IMR-90 (cell line): ENCODE measurements at regions not wholly inside any gene's neighbourhood (a gene's known extent, or its start where the extent isn't known, plus 50 kb on each side); places are given as distances from the start of the nearest gene placed in this dataset.

Experiments
- ATAC-seq: fragments of 200-7000 bp; cut with Tn5 transposase; 2 replicates; pipeline ENCODE4 v1.9.1; 2020; ENCODE audit warnings: low read depth, mild to moderate bottlenecking, moderate library complexity
- BruUV-seq: library from RNA; stranded (reverse); fragments of 400-500 nt; replicated peaks from 2 replicates; lab custom pipeline; 2021; lab: Mats Ljungman, UMichigan
- CTCF ChIA-PET: fragments of 300-600 bp; formaldehyde crosslinking; extraction: SDS; loops from one replicate; lab custom pipeline; 2021; ENCODE audit warnings: antibody characterized with exemption; lab: Yijun Ruan, JAX
- POLR2A ChIA-PET: fragments of 300-600 bp; sonication (Branson Sonifier 250); formaldehyde crosslinking; loops from one replicate; lab custom pipeline; 2022; ENCODE audit warnings: antibody characterized with exemption; ENCODE audit not compliant: unreplicated experiment; lab: Charles Lee
- DNase-seq: peaks from one replicate; pipeline ENCODE4 v3.0.0; 2013
- H2AFZ ChIP-seq: replicated peaks from 2 replicates; pipeline ENCODE3; 2013; ENCODE audit warnings: low read length, mild to moderate bottlenecking; ENCODE audit not compliant: poor library complexity
- H2AK5ac ChIP-seq: 2 replicates; pipeline ENCODE4 v1.6.1; 2013; ENCODE audit warnings: low read depth, low read length, inconsistent platforms
- H2AK9ac ChIP-seq: replicated peaks from 2 replicates; pipeline ENCODE3; 2013; ENCODE audit warnings: mild to moderate bottlenecking, low read depth, low read length, moderate library complexity; ENCODE audit not compliant: poor library complexity
- H2BK120ac ChIP-seq: 2 replicates; pipeline ENCODE4 v1.6.1; 2013; ENCODE audit warnings: low read depth, low read length, inconsistent platforms
- H2BK15ac ChIP-seq: 3 replicates; pipeline ENCODE4 v1.6.1; 2013; ENCODE audit warnings: low read depth, low read length, inconsistent platforms
- H2BK20ac ChIP-seq: 2 replicates; pipeline ENCODE4 v1.6.1; 2013; ENCODE audit warnings: low read depth, mild to moderate bottlenecking, inconsistent platforms, low read length, moderate library complexity
- H2BK5ac ChIP-seq: 2 replicates; pipeline ENCODE4 v1.6.1; 2013; ENCODE audit warnings: mild to moderate bottlenecking, low read depth, low read length, inconsistent platforms; ENCODE audit not compliant: poor library complexity, severe bottlenecking
- H3K14ac ChIP-seq: replicated peaks from 2 replicates; pipeline ENCODE4 v1.6.1; 2013; ENCODE audit warnings: low read depth, low read length, inconsistent platforms
- H3K18ac ChIP-seq: 2 replicates; pipeline ENCODE4 v1.6.1; 2013; ENCODE audit warnings: low read depth, low read length, control low read depth
- H3K23ac ChIP-seq: 2 replicates; pipeline ENCODE4 v1.6.1; 2013; ENCODE audit warnings: low read depth, low read length, inconsistent platforms
- H3K27ac ChIP-seq: 2 replicates; pipeline ENCODE4 v1.5.1; 2013; ENCODE audit warnings: mild to moderate bottlenecking, control low read depth, low read length; ENCODE audit not compliant: insufficient read depth
- H3K27me3 ChIP-seq: 2 replicates; pipeline ENCODE4 v1.6.1; 2013; ENCODE audit warnings: low read length; ENCODE audit not compliant: control insufficient read depth, insufficient read depth
- H3K36me3 ChIP-seq: 2 replicates; pipeline ENCODE4 v1.6.1; 2013; ENCODE audit warnings: low read length, mixed read lengths; ENCODE audit not compliant: control insufficient read depth, insufficient read depth
- H3K4ac ChIP-seq: 2 replicates; pipeline ENCODE4 v1.6.1; 2013; ENCODE audit warnings: low read depth, low read length, inconsistent platforms
- H3K4me1 ChIP-seq: 2 replicates; pipeline ENCODE4 v1.6.1; 2013; ENCODE audit warnings: low read length, mixed read lengths; ENCODE audit not compliant: control insufficient read depth, insufficient read depth
- H3K4me2 ChIP-seq: 2 replicates; pipeline ENCODE4 v1.6.1; 2013; ENCODE audit warnings: low read depth, mild to moderate bottlenecking, control low read depth, low read length, moderate library complexity
- H3K4me3 ChIP-seq: 2 replicates; pipeline ENCODE4 v1.5.1; 2013; ENCODE audit warnings: low read depth, mild to moderate bottlenecking, control low read depth, low read length, moderate library complexity; ENCODE audit not compliant: insufficient read depth
- H3K56ac ChIP-seq: 2 replicates; pipeline ENCODE4 v1.6.1; 2013; ENCODE audit warnings: low read length, inconsistent platforms; ENCODE audit not compliant: insufficient read depth; ENCODE audit errors: extremely low read depth
- H3K79me1 ChIP-seq, 2 experiments: 2 replicates each; pipeline ENCODE4 v1.6.1; 2013; ENCODE audit warnings: low read length in 2 of 2, inconsistent platforms in 1 of 2, low read depth in 1 of 2
- H3K9ac ChIP-seq: 2 replicates; pipeline ENCODE4 v1.6.1; 2013; ENCODE audit warnings: low read depth, low read length, control low read depth
- H3K9me1 ChIP-seq: 2 replicates; pipeline ENCODE4 v1.6.1; 2013; ENCODE audit warnings: low read length, inconsistent platforms; ENCODE audit not compliant: insufficient read depth
- H3K9me3 ChIP-seq: 2 replicates; pipeline ENCODE4 v1.6.1; 2013; ENCODE audit warnings: low read length; ENCODE audit not compliant: control insufficient read depth, insufficient read depth
- H4K20me1 ChIP-seq: 2 replicates; pipeline ENCODE4 v1.6.1; 2013; ENCODE audit warnings: low read length, inconsistent platforms; ENCODE audit not compliant: insufficient read depth
- H4K5ac ChIP-seq: 2 replicates; pipeline ENCODE4 v1.6.1; 2013; ENCODE audit warnings: mild to moderate bottlenecking, low read depth, low read length, control low read depth
- H4K8ac ChIP-seq, 2 experiments: 2 replicates each; pipeline ENCODE4 v1.6.1; 2013; ENCODE audit warnings: low read depth in 2 of 2, low read length in 2 of 2, control low read depth in 1 of 2, inconsistent platforms in 1 of 2
- H4K91ac ChIP-seq: 2 replicates; pipeline ENCODE4 v1.6.1; 2013; ENCODE audit warnings: low read depth, low read length, inconsistent platforms; ENCODE audit not compliant: insufficient read depth
- FOS ChIP-seq: fragments of 150-350 bp; IDR thresholded peaks from 2 replicates; pipeline ENCODE4 v1.6.1; 2016; ENCODE audit warnings: low read depth, low read length
- MAFK ChIP-seq: IDR thresholded peaks from 2 replicates; pipeline ENCODE4 v1.6.1; 2012; ENCODE audit warnings: low read depth, low read length, improper control_type of control experiment
- RCOR1 ChIP-seq: IDR thresholded peaks from 2 replicates; pipeline ENCODE4 v1.6.1; 2012; ENCODE audit warnings: mild to moderate bottlenecking, low read length, improper control_type of control experiment; ENCODE audit not compliant: insufficient replicate concordance
- SMC3 ChIP-seq: fragments of 150-350 bp; IDR thresholded peaks from 2 replicates; pipeline ENCODE4 v1.6.1; 2016; ENCODE audit warnings: low read depth, mild to moderate bottlenecking, antibody characterized with exemption, low read length, moderate library complexity
- USF2 ChIP-seq: fragments of 150-350 bp; IDR thresholded peaks from 2 replicates; pipeline ENCODE4 v1.6.1; 2017; ENCODE audit warnings: mild to moderate bottlenecking, antibody characterized with exemption, low read length, low read depth
- WGBS, 2 experiments: methylation state at CpG; one replicate each; pipeline versions ENCODE4 v1.1.5 to v1.1.7; 2013; ENCODE audit warnings: missing lambda C conversion rate in 2 of 2; ENCODE audit not compliant: insufficient read length in 1 of 2; ENCODE audit errors: extremely low coverage in 2 of 2; 5-methylcytosine and 5-hydroxymethylcytosine counted together
- dilution Hi-C: fragments of 300-500 bp; cut with HindIII; formaldehyde crosslinking; loops from one replicate; pipeline ENCODE4 v1.14.3; 2018; ENCODE audit warnings: low sequenced_read_pairs; ENCODE audit not compliant: unreplicated experiment
- in situ Hi-C: fragments of 300-500 bp; cut with MboI; formaldehyde crosslinking; loops from 3 replicates; pipeline ENCODE4 v1.14.3; 2019; ENCODE audit warnings: low sequenced_read_pairs, inconsistent platforms, mixed read lengths
- intact Hi-C: fragments of 100-400 bp; cut with micrococcal nuclease; formaldehyde crosslinking; loops from 2 replicates; pipeline ENCODE4 v1.10.0; 2022

DNA sequence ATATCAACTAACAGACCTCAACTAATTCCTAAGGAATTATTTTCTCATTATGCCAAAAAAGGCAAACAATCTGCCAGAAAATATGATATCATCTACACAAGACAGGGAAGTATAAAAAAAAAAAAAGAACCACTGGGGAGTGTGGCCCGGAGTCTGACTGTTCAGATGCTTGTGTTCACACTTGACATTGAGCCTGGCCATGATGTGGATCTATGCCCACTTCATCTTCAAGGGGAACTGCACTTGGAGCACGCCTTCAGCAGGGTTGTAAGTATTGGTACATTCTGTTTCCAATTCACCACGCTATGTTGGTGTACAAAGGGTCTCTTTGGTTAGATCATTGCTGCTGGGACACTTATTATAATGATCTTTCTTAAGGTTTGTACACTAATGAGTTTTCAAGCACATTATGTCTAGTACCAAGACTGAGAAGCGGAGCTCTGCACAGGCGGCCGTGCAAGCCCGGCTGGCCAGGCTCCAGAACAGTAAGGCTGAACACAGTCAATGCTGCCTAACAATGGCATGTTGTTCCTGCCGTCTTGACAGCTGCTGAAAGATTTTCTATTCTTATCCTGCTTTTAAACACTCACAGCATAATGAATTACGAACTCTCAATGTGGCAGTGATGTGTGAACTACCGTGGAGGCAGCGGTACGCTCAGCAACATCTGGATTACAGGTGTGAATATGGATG, 788.4 kb upstream of the SOX11 start:
- no peak overlapping the region for H2AK5ac ChIP-seq
- H2BK5ac ChIP-seq, result no peak overlapping the region
- CTCF ChIA-PET, result no interaction called here
- H3K79me1 ChIP-seq, result no peaks in the 10 kb centered on the region
- H3K4me3 ChIP-seq, result no peak overlapping the region
- no peak overlapping the region for H2BK20ac ChIP-seq
- H3K4me1 ChIP-seq, result no peaks in the 10 kb centered on the region
- no peak overlapping the region for H3K27ac ChIP-seq
- H3K27me3 ChIP-seq, result no peaks in the 10 kb centered on the region
- H3K23ac ChIP-seq, result no peak overlapping the region
- TF ChIP-seq USF2 (no peak), RCOR1 (no peak), SMC3 (no peak), MAFK (no peak), FOS (no peak)
- no peak overlapping the region for H3K4me2 ChIP-seq
- H3K9me3 ChIP-seq, result peaks cover 16% of the 10 kb centered on the region
- dilution Hi-C loops (no loop called here), intact Hi-C loops (no loop called here), in situ Hi-C loops (no loop called here)
- no peak overlapping the region for H3K18ac ChIP-seq
- no peak overlapping the region for H2BK15ac ChIP-seq
- DNase-seq (no peak), ATAC-seq (no peak)
- H3K14ac ChIP-seq, result no peak overlapping the region
- no peak overlapping the region for H4K8ac ChIP-seq
- no peak overlapping the region for H3K9ac ChIP-seq
- H2AK9ac ChIP-seq, result no peak overlapping the region
- H4K91ac ChIP-seq, result no peak overlapping the region
- no peaks in the 10 kb centered on the region for H3K36me3 ChIP-seq
- BruUV-seq, result no TSS peak
- no peak overlapping the region for H3K4ac ChIP-seq
- no peak overlapping the region for H2AFZ ChIP-seq
- H2BK120ac ChIP-seq, result no peak overlapping the region
- no peak overlapping the region for H4K5ac ChIP-seq
- POLR2A ChIA-PET, result no interaction called here
- WGBS, 2 experiments, result no CpG with 5 or more reads among the region's 12 CpGs
- no peaks in the 10 kb centered on the region for H4K20me1 ChIP-seq
- no peak overlapping the region for H3K56ac ChIP-seq
- no peaks in the 10 kb centered on the region for H3K9me1 ChIP-seq
